UCSD-AML1 (cell line): ENCODE measurements at regions not wholly inside any gene's neighbourhood (a gene's known extent, or its start where the extent isn't known, plus 50 kb on each side); places are given as distances from the start of the nearest gene placed in this dataset.
"Not testable (repeated sequence)": the region's sequence is repeated elsewhere in the genome, so short reads cannot be mapped to it uniquely, and the experiment has no call there.

Experiments
- DNase-seq: peaks from one replicate; lab custom pipeline; 2025; ENCODE audit not compliant: unreplicated experiment; lab: John Stamatoyannopoulos, UW

DNA sequence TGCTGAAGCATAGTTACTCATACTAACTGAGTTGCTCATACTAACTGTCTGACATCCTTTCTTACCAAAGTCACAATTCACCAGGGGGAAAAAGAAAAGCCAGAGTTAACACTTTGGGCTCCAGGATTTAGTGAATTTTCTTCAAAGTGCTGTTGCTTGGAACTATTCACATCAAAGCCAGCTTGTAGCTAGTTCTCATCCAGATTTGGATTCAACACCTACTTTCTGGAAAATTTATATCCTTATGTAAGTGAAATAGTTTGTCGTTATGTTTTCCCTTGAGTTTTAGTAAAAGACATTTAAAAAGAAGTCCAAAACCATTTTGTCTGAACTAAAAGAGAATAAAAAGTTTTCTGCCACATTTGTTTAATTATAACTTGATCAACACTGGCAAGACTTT is 264.6 kb downstream of the BRINP2 start:
- no peak for DNase-seq

DNA sequence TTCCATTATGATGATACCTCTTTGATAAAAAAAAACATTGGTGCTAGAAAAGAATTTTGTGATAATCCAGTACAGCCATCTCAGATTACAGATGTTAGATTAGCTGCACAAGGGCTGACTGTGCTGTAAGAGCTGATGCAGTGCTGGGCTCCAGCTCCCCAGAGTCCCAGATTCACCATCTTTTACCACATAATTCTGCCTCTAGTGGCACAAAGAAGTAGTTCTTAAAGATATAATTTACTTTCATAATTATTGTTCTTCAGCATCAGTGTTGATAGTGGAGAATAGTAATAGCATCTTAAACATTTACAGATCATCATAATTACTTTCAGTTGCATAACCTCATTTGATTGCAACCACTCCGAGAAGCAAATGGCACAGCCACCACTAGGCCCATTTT is 262.1 kb downstream of the BRINP2 start:
- no peak for DNase-seq

DNA sequence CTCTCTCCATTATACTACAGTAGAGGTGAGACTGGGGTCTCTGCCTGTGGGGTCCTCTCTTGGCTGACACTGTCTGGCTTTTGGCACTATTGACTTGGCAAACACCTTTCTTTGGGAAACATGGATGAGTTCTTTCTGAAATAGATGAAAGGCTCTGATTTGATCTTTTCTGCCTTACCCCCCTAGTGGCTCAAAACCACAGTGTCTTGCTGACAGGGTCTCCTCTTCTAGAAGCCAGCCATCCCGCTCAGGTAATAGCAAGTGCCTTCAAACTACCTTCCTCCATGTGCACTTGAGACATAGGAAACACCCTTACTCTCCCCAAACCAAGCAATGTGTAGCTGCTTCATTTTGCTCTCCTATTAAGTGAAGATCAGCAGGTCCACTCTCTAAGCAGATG is 260.4 kb downstream of the BRINP2 start:
- DNase-seq = no peak

DNA sequence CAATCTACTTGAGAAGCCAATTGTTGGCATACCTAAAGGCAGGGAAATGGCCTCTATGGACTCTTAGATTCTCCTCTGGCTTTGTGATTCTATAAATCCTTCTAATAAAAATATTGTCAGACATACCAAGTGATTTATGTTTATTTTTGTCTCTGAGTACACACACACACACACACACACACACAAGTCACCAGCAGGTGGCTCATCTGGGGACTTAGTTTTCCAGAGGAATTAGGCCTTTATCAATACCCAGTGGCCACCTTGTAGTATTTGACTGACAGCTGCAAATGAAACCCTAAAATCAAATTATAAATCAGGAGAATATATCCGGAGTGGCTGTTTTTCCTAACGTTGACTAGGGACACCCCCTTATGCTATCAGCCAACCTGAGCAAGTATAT is 258.5 kb downstream of the BRINP2 start:
- no peak for DNase-seq

DNA sequence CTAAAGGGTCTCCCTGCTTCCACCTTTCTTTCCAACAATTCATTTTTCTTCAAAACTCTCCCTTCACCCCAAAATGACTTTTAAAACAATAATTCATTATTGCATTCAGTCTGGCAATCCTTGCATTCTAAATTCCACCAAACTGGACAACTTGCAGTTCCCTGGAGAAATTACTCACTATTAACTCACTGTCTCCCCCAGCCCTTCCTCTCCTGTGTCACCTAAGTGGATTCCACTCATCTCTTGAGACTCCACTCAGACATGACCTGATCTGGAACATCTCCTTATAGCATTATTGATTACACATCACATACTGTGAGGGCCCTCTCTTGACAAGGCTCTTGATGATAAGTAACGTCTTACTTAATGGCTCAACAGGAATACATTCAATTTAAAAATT is 257.1 kb downstream of the BRINP2 start:
- no peak for DNase-seq

DNA sequence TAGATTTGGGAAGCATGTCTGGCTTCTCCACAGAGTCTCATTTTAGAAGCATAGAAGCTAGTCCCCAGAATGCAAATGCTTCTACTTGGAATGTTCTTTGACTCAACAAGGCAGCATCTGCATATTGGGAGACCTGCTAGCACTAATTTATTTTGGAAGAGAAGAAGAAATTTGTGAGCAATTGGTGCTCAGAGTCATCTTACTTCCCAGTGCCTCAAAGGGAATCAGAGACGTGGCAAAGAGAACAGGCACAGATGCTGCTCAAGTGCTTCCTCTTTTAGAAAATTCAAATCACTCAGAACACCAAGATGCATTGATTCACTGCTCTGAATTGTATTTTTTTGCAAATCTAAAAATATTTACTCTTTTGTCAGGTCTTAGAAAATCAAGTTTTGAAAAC is 255.7 kb downstream of the BRINP2 start:
- no peak for DNase-seq

DNA sequence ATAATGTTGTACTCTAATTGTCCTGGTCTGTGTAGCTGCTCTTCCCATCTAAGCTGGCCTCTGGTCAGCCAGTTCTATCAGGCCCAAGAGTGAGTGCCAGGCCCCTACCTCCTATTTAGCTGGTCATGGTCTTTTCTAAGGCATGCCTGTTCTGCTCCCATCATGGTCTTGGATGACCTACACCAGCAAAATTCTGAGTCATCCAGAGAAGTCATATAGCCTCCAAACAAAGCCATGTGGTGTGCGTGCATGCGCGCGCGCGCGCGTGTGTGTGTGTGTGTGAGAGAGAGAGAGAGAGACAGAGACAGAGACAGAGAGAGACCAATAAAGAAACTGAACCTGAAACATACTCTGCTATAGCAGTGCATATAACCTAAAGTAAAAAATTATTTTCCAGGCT is 254.4 kb downstream of the BRINP2 start:
- DNase-seq = no peak

DNA sequence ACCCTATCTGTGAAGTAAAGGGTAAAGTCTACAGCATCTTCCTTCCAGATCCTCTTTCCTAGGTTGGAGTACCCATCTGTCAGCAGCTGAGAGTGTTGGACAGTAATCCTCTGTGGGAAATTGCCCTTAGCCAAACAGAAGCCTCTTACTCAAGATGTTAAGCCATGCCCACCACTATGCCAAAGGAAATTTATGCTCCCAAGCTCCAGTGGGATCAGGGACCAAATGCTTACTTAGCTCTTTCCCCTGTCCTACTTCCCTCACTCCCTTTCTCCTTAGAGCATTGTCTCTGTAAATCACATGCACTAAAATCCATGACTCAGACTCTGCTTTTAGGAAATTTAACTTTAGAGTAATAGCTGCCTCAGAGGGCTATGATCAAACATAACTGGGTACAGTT is 254.0 kb downstream of the BRINP2 start:
- DNase-seq = no peak

DNA sequence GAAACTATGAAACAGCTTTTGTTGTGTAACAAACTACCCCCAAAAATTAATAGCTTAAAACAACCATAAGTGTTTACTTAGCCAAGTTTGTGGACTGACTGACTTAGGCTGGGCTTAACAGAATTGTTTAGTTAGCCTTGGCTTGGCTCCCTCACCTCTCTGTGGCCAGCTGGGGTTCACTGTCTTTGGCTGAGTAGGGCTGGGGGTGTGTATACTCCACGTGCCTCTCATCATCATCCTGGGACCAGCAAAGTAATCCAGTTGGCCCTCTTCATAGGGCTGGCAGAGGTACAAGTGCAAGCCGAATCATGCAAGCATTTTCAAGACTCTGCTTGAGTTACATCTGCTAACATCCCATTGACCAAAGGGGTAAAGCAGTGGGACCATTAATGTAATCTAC is 252.3 kb downstream of the BRINP2 start:
- no peak for DNase-seq

DNA sequence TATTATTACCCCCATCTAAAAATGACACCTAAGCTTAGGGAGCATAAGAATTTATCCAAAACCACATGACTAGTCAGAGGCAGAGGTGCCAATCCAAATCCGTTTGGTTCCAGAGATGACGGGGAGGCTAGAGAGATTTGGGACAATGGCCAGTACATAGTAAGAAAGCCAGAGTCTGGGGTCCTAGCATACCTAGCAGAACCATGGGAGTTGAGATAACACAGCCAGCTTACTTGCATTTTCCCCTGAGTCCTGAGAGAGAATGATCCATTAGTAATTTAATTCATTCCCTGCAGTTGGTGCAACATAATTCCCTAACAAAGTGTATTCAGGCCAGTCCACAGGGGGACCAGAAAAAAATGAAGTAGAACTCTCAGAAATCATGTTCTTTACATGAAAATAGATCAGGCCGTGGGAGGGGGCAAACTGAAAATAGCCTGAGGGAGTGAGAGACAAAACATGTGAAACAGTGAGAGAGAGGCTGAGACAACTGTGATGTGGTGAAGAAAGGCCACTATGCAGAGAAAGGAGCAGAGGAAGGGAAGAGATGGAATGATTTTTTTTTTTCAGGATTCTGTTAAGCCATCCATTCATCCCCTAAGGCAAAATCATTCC is 243.3 kb downstream of the BRINP2 start:
- no peak for DNase-seq

DNA sequence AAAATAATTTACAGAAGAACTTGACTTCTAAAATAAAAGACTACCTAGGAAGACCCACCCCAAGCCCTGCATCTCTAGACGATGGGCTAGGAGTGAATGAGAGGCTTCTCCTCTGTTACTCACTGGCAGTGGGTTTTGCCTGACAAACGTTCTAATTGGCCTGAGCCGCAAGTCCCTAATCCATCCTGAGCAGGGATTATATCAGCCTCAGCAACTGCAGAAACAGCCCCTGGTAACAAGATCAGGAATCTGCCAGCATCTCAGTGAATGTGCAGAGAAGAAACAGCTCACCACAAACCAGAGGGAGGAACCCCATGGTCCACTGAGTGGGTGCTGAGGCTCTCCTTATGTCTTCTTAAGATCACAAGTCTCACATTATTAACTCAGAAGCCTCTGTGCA is 240.6 kb downstream of the BRINP2 start:
- DNase-seq = no peak

DNA sequence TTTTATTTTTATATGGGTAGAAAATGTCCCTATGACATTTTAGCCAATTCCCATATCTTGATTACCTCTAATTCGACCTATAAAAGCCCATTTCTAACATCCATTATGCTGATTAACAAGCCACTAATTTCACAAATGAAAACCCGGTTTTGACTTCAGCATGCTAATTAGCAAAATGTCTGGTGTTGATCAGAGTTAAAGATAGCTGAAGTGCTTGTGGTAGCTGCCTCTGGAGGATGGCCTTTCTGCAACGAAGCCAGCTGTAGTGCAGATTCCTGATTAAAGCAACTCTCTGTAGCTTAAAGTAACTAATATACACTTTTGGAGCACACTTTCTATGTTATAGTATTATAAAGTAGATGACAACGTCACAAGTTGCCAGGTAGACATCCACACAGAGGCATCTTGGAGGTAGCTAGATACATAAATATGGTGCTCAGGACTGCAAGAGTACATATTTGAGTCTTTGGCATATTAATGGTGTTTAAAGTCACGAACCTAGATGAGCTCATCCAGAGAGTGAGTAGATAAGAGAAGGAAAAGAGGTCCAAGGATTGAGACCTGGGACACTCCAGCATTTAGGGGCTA is 239.5 kb downstream of the BRINP2 start:
- DNase-seq = no peak

DNA sequence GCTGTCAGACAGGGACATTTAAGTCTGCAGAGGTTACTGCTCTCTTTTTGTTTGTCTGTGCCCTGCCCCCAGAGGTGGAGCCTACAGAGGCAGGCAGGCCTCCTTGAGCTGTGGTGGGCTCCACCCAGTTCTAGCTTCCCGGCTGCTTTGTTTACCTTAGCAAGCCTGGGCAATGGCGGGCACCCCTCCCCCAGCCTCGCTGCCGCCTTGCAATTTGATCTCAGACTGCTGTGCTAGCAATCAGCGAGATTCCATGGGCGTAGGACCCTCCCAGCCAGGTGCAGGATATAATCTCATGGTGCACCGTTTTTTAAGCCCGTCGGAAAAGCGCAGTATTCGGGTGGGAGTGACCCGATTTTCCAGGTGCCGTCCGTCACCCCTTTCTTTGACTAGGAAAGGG is 235.6 kb downstream of the BRINP2 start:
- not testable (repeated sequence) for DNase-seq

DNA sequence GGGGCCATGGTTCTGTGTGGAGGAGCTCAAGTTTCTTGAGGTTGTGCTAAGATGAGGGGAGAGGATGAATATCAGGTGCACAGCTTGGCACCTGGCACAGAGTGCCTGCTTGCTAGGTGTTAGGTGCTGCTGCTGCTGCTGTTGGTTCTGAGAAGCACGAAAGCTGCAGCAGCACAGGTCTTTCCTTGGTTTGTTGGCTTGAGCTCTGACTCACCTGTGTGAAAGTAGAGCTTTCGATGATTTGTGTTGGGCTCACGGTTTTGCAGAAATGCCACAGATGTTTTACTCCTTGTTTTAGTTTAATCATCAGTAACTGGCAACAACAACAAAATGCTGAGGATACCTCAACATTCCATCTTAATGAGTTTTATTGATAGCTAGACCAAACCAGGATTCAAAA is 221.6 kb downstream of the BRINP2 start:
- no peak for DNase-seq

DNA sequence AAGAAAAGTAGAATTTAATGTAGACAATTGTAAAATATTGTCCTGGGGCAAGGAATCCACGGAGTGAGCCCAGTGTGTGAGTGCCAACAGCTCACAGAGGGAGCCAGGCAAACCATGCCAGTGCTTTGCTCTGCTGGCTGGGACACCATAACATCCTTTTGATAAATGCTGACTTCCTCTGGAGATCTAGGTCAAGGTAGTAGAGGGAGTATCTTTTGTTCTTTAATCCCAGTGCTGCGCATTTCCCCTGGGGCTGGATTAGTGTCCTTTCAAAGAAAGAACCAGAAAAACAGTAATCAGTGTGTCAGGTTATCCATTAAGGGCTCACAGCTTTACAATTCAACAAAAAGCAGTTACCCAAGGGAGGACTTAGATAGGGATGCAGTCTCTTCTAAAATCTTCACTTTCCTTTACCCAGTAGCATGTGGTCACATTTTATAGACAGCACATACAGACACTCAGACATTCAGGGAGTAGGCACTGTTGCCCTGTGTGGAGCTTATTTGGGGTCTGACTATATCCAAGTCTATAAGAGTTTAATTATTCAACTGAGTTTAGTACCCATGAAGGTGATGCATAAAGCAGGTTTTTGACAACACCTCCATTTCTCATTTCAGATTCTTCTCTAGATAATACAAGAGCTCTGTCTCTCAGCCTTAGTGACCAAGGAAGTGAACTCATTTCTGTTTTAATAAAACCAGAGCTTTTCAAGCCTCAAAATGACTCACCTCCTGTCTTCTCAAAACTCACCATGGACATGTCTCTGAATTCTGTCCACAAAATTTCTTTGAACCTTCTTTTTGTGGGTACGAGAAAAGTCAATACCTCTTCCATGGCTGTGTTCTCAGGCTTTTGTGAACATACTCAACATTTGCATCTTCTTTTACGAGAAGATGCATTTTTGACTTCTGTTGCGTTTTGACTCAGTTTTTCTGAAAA is 215.3 kb downstream of the BRINP2 start:
- no peak for DNase-seq

DNA sequence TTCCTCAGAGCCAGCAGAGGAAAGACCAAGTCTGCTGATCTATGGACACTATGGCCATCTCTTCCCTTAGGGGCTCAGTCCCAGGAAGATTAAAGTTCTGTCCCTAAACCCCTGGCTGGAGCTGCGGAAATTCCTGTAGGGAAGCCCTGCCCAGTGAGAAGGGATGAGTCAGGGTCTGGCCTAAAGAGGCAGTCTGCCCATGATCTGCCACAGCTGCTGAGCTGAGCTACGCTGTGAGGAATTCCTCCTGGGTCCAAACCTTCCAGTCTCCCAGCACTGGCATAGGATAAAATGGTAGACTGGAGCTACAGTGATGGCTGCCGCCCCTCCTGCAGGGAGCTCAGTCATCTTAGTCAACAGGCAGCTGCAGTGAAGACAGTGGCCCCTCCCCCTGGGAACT is 213.7 kb downstream of the BRINP2 start:
- DNase-seq = no peak

DNA sequence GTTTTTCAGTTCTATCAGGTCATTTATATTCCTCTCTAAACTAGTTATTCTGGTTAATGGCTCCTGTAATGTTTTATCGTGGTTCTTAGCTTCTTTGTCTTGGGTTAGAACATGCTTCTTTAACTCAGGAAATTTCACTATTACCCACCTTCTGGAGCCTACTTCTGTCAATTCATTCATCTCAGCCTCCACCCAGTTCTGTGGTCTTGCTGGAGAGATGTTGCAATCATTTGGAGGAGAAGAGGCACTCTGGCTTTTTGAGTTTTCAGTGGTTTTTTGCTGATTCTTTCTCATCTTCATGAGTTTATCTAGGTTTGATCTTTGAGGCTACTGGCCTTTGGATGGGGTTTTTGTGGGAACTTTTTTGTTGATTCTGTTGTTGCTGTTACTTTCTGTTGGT is 213.0 kb downstream of the BRINP2 start:
- no peak for DNase-seq

DNA sequence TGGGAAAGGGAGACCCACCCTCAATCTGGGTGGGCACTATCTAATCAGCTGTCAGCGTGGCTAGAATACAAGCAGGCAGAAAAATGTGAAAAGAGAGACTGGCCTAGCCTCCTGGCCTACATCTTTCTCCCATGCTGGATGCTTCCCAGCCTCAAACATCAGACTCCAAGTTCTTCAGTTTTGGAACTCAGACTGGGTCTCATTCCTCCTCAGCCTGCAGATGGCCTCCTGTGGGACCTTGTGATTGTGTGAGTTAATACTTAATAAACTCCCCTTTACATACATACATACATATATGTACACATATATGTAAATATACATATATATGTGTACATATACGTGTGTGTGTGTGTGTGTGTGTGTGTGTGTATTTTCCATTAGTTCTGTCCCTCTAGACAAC is 207.1 kb downstream of the BRINP2 start:
- no peak for DNase-seq

DNA sequence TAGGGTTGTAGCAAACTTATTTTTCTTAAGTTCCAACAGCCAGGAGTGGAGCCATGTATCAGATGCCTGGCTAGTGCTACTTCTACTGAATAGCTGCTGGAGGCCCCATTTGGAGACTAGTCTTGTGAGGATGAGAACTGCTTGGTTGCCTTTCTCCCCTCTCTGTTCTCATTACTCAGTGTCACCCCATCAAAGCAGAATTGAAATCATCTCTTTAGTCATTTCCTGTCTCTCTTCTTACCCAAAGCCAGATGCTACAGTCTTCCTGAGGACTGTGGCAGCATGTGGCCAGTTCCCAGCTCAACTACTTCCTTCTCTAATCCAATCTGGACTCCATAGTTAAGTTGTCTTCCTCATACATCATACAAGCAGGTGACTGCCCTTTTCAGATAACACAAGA is 197.5 kb downstream of the BRINP2 start:
- DNase-seq = no peak

DNA sequence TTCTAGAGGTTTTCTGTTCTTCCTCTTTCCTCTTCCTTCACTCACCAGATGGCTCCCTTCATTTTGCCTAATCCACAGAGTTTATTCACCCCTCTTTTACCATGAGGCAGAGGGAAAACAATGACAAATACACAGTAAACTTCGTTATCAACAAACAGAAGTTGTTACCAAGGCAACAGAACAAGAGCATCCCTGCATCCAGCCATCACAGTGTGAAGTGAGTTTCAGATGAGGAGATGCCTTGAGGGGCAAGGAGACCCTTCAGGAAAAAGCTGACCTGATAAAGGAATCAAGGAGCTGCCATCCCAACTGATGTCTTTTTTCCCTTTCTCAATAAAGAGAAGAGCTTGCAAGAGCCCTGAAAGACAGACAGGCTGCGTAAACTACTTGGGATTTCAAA is 195.3 kb downstream of the BRINP2 start:
- DNase-seq = no peak

DNA sequence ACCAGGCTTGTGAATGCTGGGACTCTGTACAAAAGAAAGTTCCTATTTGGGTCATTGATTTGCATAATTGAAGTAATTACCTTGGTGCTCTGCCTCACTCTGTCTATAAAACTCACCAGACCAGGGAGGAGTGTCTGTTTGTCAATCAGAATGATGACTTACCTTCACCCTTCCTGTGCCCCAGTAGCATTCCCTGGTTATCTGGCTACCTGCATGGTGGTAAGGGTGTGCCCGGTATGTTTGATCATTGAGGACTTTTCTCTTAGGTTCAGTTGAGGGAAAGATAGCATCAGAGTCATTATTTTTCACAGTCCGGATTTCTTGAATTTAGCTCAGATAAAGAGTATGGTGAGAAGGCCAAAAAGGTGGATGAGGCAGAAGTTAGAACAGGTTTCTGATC is 190.0 kb downstream of the BRINP2 start:
- no peak for DNase-seq

DNA sequence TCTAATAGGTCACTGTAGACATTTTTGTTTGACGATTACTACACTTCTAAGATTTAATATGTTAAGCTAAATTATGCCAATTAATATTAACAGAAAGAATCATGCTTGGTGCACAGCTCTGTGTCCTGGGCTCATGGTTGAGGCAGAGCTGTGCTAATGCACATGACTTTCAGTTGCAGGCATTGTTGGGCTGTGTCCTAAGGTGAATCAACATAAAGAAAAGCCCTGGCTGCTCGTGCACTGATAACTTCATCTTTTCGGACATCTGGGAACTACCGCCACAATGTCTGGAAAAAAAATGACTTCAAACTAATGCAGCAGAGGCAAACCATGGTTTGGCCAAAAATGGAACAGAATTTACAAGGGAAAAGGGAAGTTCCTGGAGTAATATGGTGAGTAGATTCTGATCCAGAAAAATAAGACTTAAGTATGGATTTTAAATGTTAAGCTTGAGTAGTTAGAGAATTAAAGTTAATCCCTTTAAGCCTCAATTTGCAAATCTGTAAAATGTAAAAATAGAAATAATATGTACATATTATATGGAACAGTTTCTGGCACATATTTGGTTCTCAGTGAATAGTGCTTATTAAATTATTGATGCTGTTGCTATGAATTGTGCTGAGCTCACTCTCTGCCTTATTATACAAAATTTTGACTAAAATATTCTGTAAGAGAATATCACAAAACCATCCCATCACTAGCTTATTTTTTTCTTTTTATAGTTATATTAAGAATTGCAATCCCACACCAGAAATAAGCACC is 186.1 kb downstream of the BRINP2 start:
- DNase-seq = no peak
